ENCODE measurements at regions not wholly inside any gene's neighbourhood (a gene's known extent, or its start where the extent isn't known, plus 50 kb on each side); places are given as distances from the start of the nearest gene placed in this dataset.
A peak's percentile ranks its signal among the peaks of the same experiment; 100 is the strongest.

GRCh38 chr3:162879021-162879562 is 1382.5 kb downstream of the OTOL1 start:
- H3K9me3 Mint-ChIP-seq: no peaks in the 10 kb centered on the region
- H3K79me2 ChIP-seq (ENCODE audit: low read depth): no peaks in the 10 kb centered on the region
- no peak overlapping the region for H3K4me2 ChIP-seq
- H3K36me3 Mint-ChIP-seq: no peaks in the 10 kb centered on the region
- no peaks in the 10 kb centered on the region for H3K4me1 ChIP-seq
- no peaks in the 10 kb centered on the region for H3K36me3 ChIP-seq
- no peak overlapping the region for H3K9ac ChIP-seq
- peaks cover 6% of the 10 kb centered on the region for H3K4me1 Mint-ChIP-seq
- no peaks in the 10 kb centered on the region for H3K9me3 ChIP-seq (ENCODE audit: low read depth)
- no peak overlapping the region for H3K27ac ChIP-seq
- no peaks in the 10 kb centered on the region for H3K27me3 Mint-ChIP-seq (ENCODE audit: insufficient read depth, low read depth)
- no peaks in the 10 kb centered on the region for H3F3A ChIP-seq (ENCODE audit: low read depth)
- no peak for DNase-seq (ENCODE audit: low spot score)
- H3K27ac Mint-ChIP-seq: no peak overlapping the region
- H3K27me3 ChIP-seq: no peaks in the 10 kb centered on the region
- H2AFZ ChIP-seq (replicated peaks): no peak overlapping the region
- H4K20me1 ChIP-seq (ENCODE audit: low read depth): no peaks in the 10 kb centered on the region
- H3K4me3 Mint-ChIP-seq: no peak overlapping the region
- H3K4me3 ChIP-seq: no peak overlapping the region
- TF ChIP-seq EZH2 (IDR thresholded peaks at IDR 0.05): no peak
- no peak for TF ChIP-seq EZH2phosphoT487 (IDR thresholded peaks at IDR 0.05)
- no peak for TF ChIP-seq CTCF (IDR thresholded peaks at IDR 0.05)

- Histone ChIP-seq H2AFZ (replicated peaks) (no peak overlapping the region), H3K9me3 (ENCODE audit: low read depth) (no peaks in the 10 kb centered on the region), H3K4me1 (no peaks in the 10 kb centered on the region), H3K36me3 (no peaks in the 10 kb centered on the region), H3K27ac (no peak overlapping the region), H3K79me2 (ENCODE audit: low read depth) (no peaks in the 10 kb centered on the region), H3F3A (ENCODE audit: low read depth) (no peaks in the 10 kb centered on the region), H4K20me1 (ENCODE audit: low read depth) (no peaks in the 10 kb centered on the region), H3K4me3 (no peak overlapping the region), H3K4me2 (no peak overlapping the region), H3K27me3 (no peaks in the 10 kb centered on the region), H3K9ac (no peak overlapping the region)
- no peak overlapping the region for H3K27ac Mint-ChIP-seq
- peaks cover 10% of the 10 kb centered on the region for H3K4me1 Mint-ChIP-seq
- H3K36me3 Mint-ChIP-seq: no peaks in the 10 kb centered on the region
- H3K4me3 Mint-ChIP-seq: no peak overlapping the region
- no peaks in the 10 kb centered on the region for H3K27me3 Mint-ChIP-seq (ENCODE audit: insufficient read depth, low read depth)
- no peaks in the 10 kb centered on the region for H3K9me3 Mint-ChIP-seq
- TF ChIP-seq EZH2phosphoT487 (IDR thresholded peaks at IDR 0.05) (no peak), CTCF (IDR thresholded peaks at IDR 0.05) (no peak), EZH2 (IDR thresholded peaks at IDR 0.05) (no peak)
- peak; percentile 1 for DNase-seq (ENCODE audit: low spot score)
Observed at GRCh38 chr3:162884373-162884772, 1387.8 kb downstream of the OTOL1 start.

GRCh38 chr3:162892921-162893793 is 1396.5 kb downstream of the OTOL1 start:
- H3K4me1 Mint-ChIP-seq: no peaks in the 10 kb centered on the region
- Histone ChIP-seq H3K4me3 (no peak overlapping the region), H3F3A (ENCODE audit: low read depth) (no peaks in the 10 kb centered on the region), H3K27ac (no peak overlapping the region), H4K20me1 (ENCODE audit: low read depth) (no peaks in the 10 kb centered on the region), H3K79me2 (ENCODE audit: low read depth) (no peaks in the 10 kb centered on the region), H3K9me3 (ENCODE audit: low read depth) (no peaks in the 10 kb centered on the region), H3K36me3 (no peaks in the 10 kb centered on the region), H2AFZ (replicated peaks) (no peak overlapping the region), H3K4me1 (no peaks in the 10 kb centered on the region), H3K9ac (no peak overlapping the region), H3K4me2 (no peak overlapping the region), H3K27me3 (no peaks in the 10 kb centered on the region)
- H3K27ac Mint-ChIP-seq: no peak overlapping the region
- peaks cover 2% of the 10 kb centered on the region for H3K9me3 Mint-ChIP-seq
- DNase-seq (ENCODE audit: low spot score): no peak
- TF ChIP-seq EZH2 (IDR thresholded peaks at IDR 0.05): no peak
- TF ChIP-seq EZH2phosphoT487 (IDR thresholded peaks at IDR 0.05): no peak
- no peak for TF ChIP-seq CTCF (IDR thresholded peaks at IDR 0.05)
- H3K36me3 Mint-ChIP-seq: no peaks in the 10 kb centered on the region
- H3K4me3 Mint-ChIP-seq: no peak overlapping the region
- H3K27me3 Mint-ChIP-seq (ENCODE audit: insufficient read depth, low read depth): no peaks in the 10 kb centered on the region
